Heart left ventricle (tissue), 16 donors: ENCODE measurements at regions not wholly inside any gene's neighbourhood (a gene's known extent, or its start where the extent isn't known, plus 50 kb on each side); places are given as distances from the start of the nearest gene placed in this dataset.
"Not testable (repeated sequence)": the region's sequence is repeated elsewhere in the genome, so short reads cannot be mapped to it uniquely, and the experiment has no call there.

Experiments used
- ATAC-seq, 4 donors: fragments of 200-7000 bp; cut with Tn5 transposase; one replicate each; pipeline ENCODE4 v1.9.1; 2020 to 2022; ENCODE audit warnings: moderate library complexity in 4 of 4, mild to moderate bottlenecking in 3 of 4, moderate number of reproducible peaks in 1 of 4
- DNase-seq, 5 donors: peaks; one replicate each; pipeline ENCODE4 v3.0.0-alpha.2; 2020
- H3K27ac ChIP-seq, 12 donors: fragments of 200-600 bp; sonication (generic) in 4 of 12; one replicate each; pipeline versions ENCODE4 v1.5.0 to v1.8.0; 2016 to 2022; ENCODE audit warnings: mild to moderate bottlenecking in 2 of 12
- H3K27me3 ChIP-seq, 9 donors: fragments of 200-600 bp; sonication (generic) in 2 of 9; one replicate each; pipeline versions ENCODE4 v1.5.1 to v1.8.0; 2016 to 2022; ENCODE audit warnings: mild to moderate bottlenecking in 3 of 9
- H3K36me3 ChIP-seq, 9 donors: fragments of 200-600 bp; sonication (generic) in 2 of 9; one replicate each; pipeline versions ENCODE4 v1.5.0 to v1.8.0; 2018 to 2022; ENCODE audit warnings: mild to moderate bottlenecking in 2 of 9
- H3K4me1 ChIP-seq, 12 donors: fragments of 200-600 bp; sonication (generic) in 4 of 12; one replicate each; pipeline versions ENCODE4 v1.5.0 to v1.8.0; 2016 to 2022; ENCODE audit warnings: mild to moderate bottlenecking in 3 of 12
- H3K4me3 ChIP-seq, 12 donors: fragments of 200-600 bp; sonication (generic) in 4 of 12; one replicate each; pipeline versions ENCODE4 v1.5.0 to v1.8.0; 2017 to 2022; ENCODE audit warnings: mild to moderate bottlenecking in 9 of 12, moderate library complexity in 4 of 12
- H3K9me3 ChIP-seq, 12 donors: fragments of 200-600 bp; sonication (generic) in 4 of 12; one replicate each; pipeline versions ENCODE4 v1.5.0 to v1.8.0; 2016 to 2022; ENCODE audit warnings: mild to moderate bottlenecking in 1 of 12
- POLR2A ChIP-seq, 2 donors: fragments of 450-650 bp; IDR thresholded peaks; one replicate each; pipeline ENCODE4 v1.6.1; 2017; ENCODE audit warnings: antibody characterized with exemption in 2 of 2, mild to moderate bottlenecking in 2 of 2, moderate library complexity in 2 of 2
- WGBS, 4 donors: extraction: QIAGEN DNeasy Blood & Tissue Kit in 2 of 4; methylation state at CpG; one replicate each; pipeline versions ENCODE4 v1.1.5 to v1.1.7; 2013 to 2018; 5-methylcytosine and 5-hydroxymethylcytosine counted together
- intact Hi-C, 10 donors: fragments of 100-400 bp; cut with DNase I; formaldehyde crosslinking; loops; one replicate each; pipeline versions ENCODE4 v1.11.1 to v1.14.2; 2022
- TF ChIP-seq, protein P1 (sequence below), 12 donors: fragments of 200-600 bp; sonication (generic) in 4 of 12; IDR thresholded peaks; one replicate each; pipeline versions ENCODE4 v1.5.0 to v1.8.0; 2018 to 2022; ENCODE audit warnings: antibody characterized with exemption in 12 of 12, mild to moderate bottlenecking in 5 of 12
- donor health status: ischemic (EF 13 %, LVEDD 7.1; RV severe dilation, severe dysfunction).
- donor health status: healthy with polysubstance abuse.
- donor health status: DM: no; HTN: yes; CAD: no.
- donor health status: DM: no; HTN: no; CAD: no.
- donor health status: ischemic (EF 25% LVEDD 6.9; RV normal size, moderate dysfunction).
- donor health status: ischemic (EF 25% LVEDD 5.7; RV mildly dilated, moderate dysfunction).
- donor health status: healthy.
- donor health status: DM: yes; HTN: yes; CAD: no.
- donor health status: ischemic (EF 35%, LVEDD 5.7; RV mildly dilated, moderate dysfunction).
- donor health status: nonischemic (EF 11% LVEDD 7.7; RV severe dilation, severe dysfunction).
- donor health status: DM: yes; HTN: yes; CAD: no.
- donor health status: PGD.
- donor health status: ischemic (EF 29% LVEDD 5.4; RV normal size, mild dysfunction).
- donor health status: nonischemic (EF 23%, LVEDD 6.1; RV moderate dilation, normal function).

- ATAC-seq, result no peak
- no peak overlapping the region for H3K27ac ChIP-seq
- WGBS, 4 donors, result 30 to 37% (median 32%) methylated on average over 2 of the region's 2 CpGs
- no peaks in the 10 kb centered on the region for H3K27me3 ChIP-seq
- peaks cover 0 to 19% (median 7%) of the 10 kb centered on the region in 12 donors for H3K9me3 ChIP-seq
- TF ChIP-seq, protein P1, sequence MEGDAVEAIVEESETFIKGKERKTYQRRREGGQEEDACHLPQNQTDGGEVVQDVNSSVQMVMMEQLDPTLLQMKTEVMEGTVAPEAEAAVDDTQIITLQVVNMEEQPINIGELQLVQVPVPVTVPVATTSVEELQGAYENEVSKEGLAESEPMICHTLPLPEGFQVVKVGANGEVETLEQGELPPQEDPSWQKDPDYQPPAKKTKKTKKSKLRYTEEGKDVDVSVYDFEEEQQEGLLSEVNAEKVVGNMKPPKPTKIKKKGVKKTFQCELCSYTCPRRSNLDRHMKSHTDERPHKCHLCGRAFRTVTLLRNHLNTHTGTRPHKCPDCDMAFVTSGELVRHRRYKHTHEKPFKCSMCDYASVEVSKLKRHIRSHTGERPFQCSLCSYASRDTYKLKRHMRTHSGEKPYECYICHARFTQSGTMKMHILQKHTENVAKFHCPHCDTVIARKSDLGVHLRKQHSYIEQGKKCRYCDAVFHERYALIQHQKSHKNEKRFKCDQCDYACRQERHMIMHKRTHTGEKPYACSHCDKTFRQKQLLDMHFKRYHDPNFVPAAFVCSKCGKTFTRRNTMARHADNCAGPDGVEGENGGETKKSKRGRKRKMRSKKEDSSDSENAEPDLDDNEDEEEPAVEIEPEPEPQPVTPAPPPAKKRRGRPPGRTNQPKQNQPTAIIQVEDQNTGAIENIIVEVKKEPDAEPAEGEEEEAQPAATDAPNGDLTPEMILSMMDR (IDR thresholded peaks at IDR 0.05), result no peak
- TF ChIP-seq POLR2A (IDR thresholded peaks at IDR 0.05), result no peak
- intact Hi-C loops, result no loop called here
- DNase-seq, result no peak
- no peak overlapping the region for H3K4me3 ChIP-seq
- H3K4me1 ChIP-seq, result no peaks in the 10 kb centered on the region
- no peaks in the 10 kb centered on the region for H3K36me3 ChIP-seq
Measured at GRCh38 chr12:84034871-84035270, 877.7 kb downstream of the SLC6A15 start.

- intact Hi-C loops, result no loop called here
- no peak for TF ChIP-seq POLR2A (IDR thresholded peaks at IDR 0.05)
- TF ChIP-seq, protein P1 (IDR thresholded peaks at IDR 0.05), result no peak
- H3K4me1 ChIP-seq, result no peaks in the 10 kb centered on the region
- no peak overlapping the region for H3K4me3 ChIP-seq
- no peaks in the 10 kb centered on the region for H3K36me3 ChIP-seq
- peaks cover 0 to 15% (median 7%) of the 10 kb centered on the region in 12 donors for H3K9me3 ChIP-seq
- no peak for DNase-seq
- WGBS, 4 donors, result 79 to 88% (median 84%) methylated on average over 5 to 8 of the region's 8 CpGs
- H3K27me3 ChIP-seq, result no peaks in the 10 kb centered on the region
- ATAC-seq, result no peak
- no peak overlapping the region for H3K27ac ChIP-seq
Measured at GRCh38 chr12:84033162-84033561, 879.4 kb downstream of the SLC6A15 start.

DNA sequence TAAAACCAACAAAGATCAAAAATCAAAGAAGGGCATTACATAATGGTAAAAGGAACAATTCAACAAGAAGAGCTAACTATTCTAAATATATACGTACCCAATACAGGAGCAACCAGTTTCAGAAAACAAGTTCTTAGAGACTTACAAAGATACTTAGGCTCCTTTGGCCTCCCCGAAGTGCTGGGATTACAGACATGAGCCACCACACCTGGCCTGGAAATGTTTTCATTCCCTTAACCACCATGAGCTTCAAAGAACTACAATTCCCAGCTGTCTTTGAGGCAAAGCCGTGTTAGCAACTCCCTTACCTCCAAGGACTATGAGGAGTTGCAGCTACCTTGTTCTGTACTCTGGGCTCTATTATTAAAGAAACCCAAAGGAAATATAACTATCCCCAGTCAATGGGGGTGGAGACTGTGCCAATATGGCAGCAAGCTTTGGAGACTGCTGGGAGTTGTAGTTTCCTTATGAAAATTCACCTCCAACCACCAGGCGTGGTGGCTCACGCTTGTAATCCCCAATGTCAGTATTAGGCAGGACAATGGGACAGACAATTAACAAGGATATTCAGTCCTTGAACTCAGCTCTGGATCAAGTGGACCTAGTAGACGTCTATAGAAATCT, 893.9 kb downstream of the SLC6A15 start:
- intact Hi-C loops, ATAC-seq, H3K36me3 ChIP-seq, H3K27ac ChIP-seq, H3K4me1 ChIP-seq, DNase-seq, H3K4me3 ChIP-seq, H3K27me3 ChIP-seq: not testable (repeated sequence)
- 65 to 82% (median 76%) methylated on average over 6 of the region's 6 CpGs for WGBS, 4 donors
- peaks cover 0 to 26% (median 0%) of the 10 kb centered on the region in 12 donors for H3K9me3 ChIP-seq

DNA sequence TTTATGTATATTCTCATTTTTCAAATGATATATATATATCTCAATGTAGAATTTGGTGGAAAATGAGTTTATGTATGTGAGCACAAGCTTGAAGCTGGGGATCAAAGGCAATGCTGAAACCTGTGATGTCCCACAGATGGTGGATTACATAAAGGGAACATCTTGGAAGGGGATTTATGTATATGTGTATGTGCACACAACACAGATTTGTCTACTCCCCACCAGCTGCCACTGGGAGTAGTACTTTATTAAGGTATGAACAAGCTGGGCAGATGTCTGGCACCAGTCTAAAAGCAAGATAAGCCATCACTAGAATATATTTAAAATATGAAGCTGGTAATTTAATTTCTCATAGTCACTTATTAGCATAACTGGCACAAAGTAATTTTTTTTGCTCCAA, 895.6 kb downstream of the SLC6A15 start:
- DNase-seq (no peak), ATAC-seq (no peak)
- Histone ChIP-seq H3K4me1 (no peaks in the 10 kb centered on the region), H3K9me3 (peaks cover 0 to 35% (median 2%) of the 10 kb centered on the region in 12 donors), H3K36me3 (no peaks in the 10 kb centered on the region), H3K4me3 (no peak overlapping the region), H3K27ac (no peak overlapping the region), H3K27me3 (no peaks in the 10 kb centered on the region)
- TF ChIP-seq, protein P1 (IDR thresholded peaks at IDR 0.05), result no peak
- no peak for TF ChIP-seq POLR2A (IDR thresholded peaks at IDR 0.05)
- intact Hi-C loops, result no loop called here

DNA sequence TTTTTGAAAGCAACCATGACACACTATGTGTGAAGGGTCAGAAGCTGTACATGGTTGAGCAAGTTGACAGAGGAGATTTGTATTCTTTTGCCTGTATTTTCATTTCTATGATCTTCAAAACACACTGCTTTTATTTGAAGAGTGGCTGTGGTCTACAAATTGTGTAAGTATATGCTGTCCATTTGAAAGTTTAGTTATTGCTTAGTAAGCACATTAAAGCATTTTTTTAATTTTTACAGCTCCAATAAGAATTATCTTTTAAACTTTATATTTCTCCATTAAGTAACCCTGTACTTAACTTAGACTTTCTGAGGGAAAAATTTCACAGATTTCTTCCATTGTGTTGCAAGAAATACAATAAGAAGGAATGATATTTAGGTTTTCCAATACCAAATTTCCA, 915.2 kb downstream of the SLC6A15 start:
- intact Hi-C loops, result no loop called here
- DNase-seq, result no peak
- no peak for ATAC-seq
- TF ChIP-seq, protein P1 (IDR thresholded peaks at IDR 0.05), result no peak
- TF ChIP-seq POLR2A (IDR thresholded peaks at IDR 0.05), result no peak
- Histone ChIP-seq H3K9me3 (peaks cover 0 to 21% (median 0%) of the 10 kb centered on the region in 12 donors), H3K4me3 (no peak overlapping the region), H3K27me3 (no peaks in the 10 kb centered on the region), H3K36me3 (no peaks in the 10 kb centered on the region), H3K27ac (no peak overlapping the region), H3K4me1 (no peaks in the 10 kb centered on the region)
